Spinal cord (tissue), 9 donors: ENCODE measurements at regions not wholly inside any gene's neighbourhood (a gene's known extent, or its start where the extent isn't known, plus 50 kb on each side); places are given as distances from the start of the nearest gene placed in this dataset.

ENCODE experiments used
- DNase-seq, 6 donors: peaks; one replicate each; pipeline versions ENCODE4 v3.0.0 to v3.0.0-alpha.2; 2013 to 2015; ENCODE audit warnings: low spot score in 6 of 6, low read depth in 4 of 6
- H3K27ac ChIP-seq: one replicate; pipeline ENCODE4 v1.5.1; 2013; ENCODE audit warnings: low read depth, low read length, control low read depth
- H3K27me3 ChIP-seq: one replicate; pipeline ENCODE4 v1.6.1; 2013; ENCODE audit warnings: low read length; ENCODE audit not compliant: control insufficient read depth, insufficient read depth
- H3K36me3 ChIP-seq: one replicate; pipeline ENCODE4 v1.6.1; 2013; ENCODE audit warnings: low read length; ENCODE audit not compliant: control insufficient read depth, insufficient read depth
- H3K4me1 ChIP-seq: one replicate; pipeline ENCODE4 v1.6.1; 2013; ENCODE audit warnings: low read length; ENCODE audit not compliant: control insufficient read depth, insufficient read depth
- H3K4me3 ChIP-seq: one replicate; pipeline ENCODE4 v1.5.1; 2013; ENCODE audit warnings: low read depth, low read length, control low read depth
- H3K9me3 ChIP-seq: one replicate; pipeline ENCODE4 v1.6.1; 2013; ENCODE audit warnings: low read length; ENCODE audit not compliant: control insufficient read depth, insufficient read depth
- WGBS: methylation state at CpG from one replicate; pipeline ENCODE4 v1.1.5; 2013; ENCODE audit warnings: missing lambda C conversion rate; ENCODE audit not compliant: insufficient coverage; 5-methylcytosine and 5-hydroxymethylcytosine counted together
- donor health status: healthy.

- no CpG with 5 or more reads among the region's 1 CpG for WGBS
- no peak for DNase-seq
- peaks cover 10% of the 10 kb centered on the region for H3K9me3 ChIP-seq
These were observed 341.4 kb upstream of the INTU start for GRCh38 chr4:127291316-127291715.

GRCh38 chr4:127293496-127293895 is 339.3 kb upstream of the INTU start:
- Histone ChIP-seq H3K4me3 (no peak overlapping the region), H3K27ac (no peak overlapping the region), H3K9me3 (peaks cover 10% of the 10 kb centered on the region), H3K36me3 (no peaks in the 10 kb centered on the region), H3K27me3 (no peaks in the 10 kb centered on the region), H3K4me1 (no peaks in the 10 kb centered on the region)
- no CpG with 5 or more reads among the region's 2 CpGs for WGBS
- DNase-seq = no peak

More at GRCh38 chr4:127291316-127291715, 341.4 kb upstream of the INTU start:
- Histone ChIP-seq H3K27me3 (no peaks in the 10 kb centered on the region), H3K36me3 (no peaks in the 10 kb centered on the region), H3K4me3 (no peak overlapping the region), H3K27ac (no peak overlapping the region), H3K4me1 (no peaks in the 10 kb centered on the region)

- H3K36me3 ChIP-seq = no peaks in the 10 kb centered on the region
- DNase-seq = peak in 1 of 6 donors; percentile 11
- no CpG with 5 or more reads among the region's 2 CpGs for WGBS
- H3K4me3 ChIP-seq = no peak overlapping the region
- H3K27ac ChIP-seq = no peak overlapping the region
- H3K9me3 ChIP-seq = peaks cover 2% of the 10 kb centered on the region
- H3K27me3 ChIP-seq = no peaks in the 10 kb centered on the region
- no peaks in the 10 kb centered on the region for H3K4me1 ChIP-seq
These were observed 328.4 kb upstream of the INTU start for GRCh38 chr4:127304356-127304755.

- H3K4me3 ChIP-seq = no peak overlapping the region
These were observed 324.8 kb upstream of the INTU start for GRCh38 chr4:127307996-127308395.

GRCh38 chr4:127309369-127310102 is 323.2 kb upstream of the INTU start:
- 93% methylated on average over 2 of the region's 3 CpGs for WGBS
- Histone ChIP-seq H3K36me3 (no peaks in the 10 kb centered on the region), H3K9me3 (peaks cover 8% of the 10 kb centered on the region), H3K4me1 (no peaks in the 10 kb centered on the region), H3K4me3 (no peak overlapping the region), H3K27ac (no peak overlapping the region), H3K27me3 (no peaks in the 10 kb centered on the region)
- no peak for DNase-seq

More at GRCh38 chr4:127307996-127308395, 324.8 kb upstream of the INTU start:
- H3K27ac ChIP-seq = no peak overlapping the region
- no peak for DNase-seq
- 100% methylated on average over 1 of the region's 3 CpGs for WGBS
- H3K4me1 ChIP-seq = no peaks in the 10 kb centered on the region
- H3K36me3 ChIP-seq = no peaks in the 10 kb centered on the region
- no peaks in the 10 kb centered on the region for H3K27me3 ChIP-seq
- H3K9me3 ChIP-seq = peaks cover 3% of the 10 kb centered on the region

- no peak overlapping the region for H3K27ac ChIP-seq
- no peak for DNase-seq
- no CpG with 5 or more reads among the region's 1 CpG for WGBS
- no peak overlapping the region for H3K4me3 ChIP-seq
- H3K27me3 ChIP-seq = no peaks in the 10 kb centered on the region
- H3K9me3 ChIP-seq = peaks cover 9% of the 10 kb centered on the region
- H3K36me3 ChIP-seq = no peaks in the 10 kb centered on the region
- H3K4me1 ChIP-seq = no peaks in the 10 kb centered on the region
These were observed 321.4 kb upstream of the INTU start for GRCh38 chr4:127311371-127311770.

GRCh38 chr4:127311924-127312323 is 320.8 kb upstream of the INTU start:
- H3K27me3 ChIP-seq = no peaks in the 10 kb centered on the region
- peaks cover 9% of the 10 kb centered on the region for H3K9me3 ChIP-seq
- DNase-seq = no peak
- no peak overlapping the region for H3K27ac ChIP-seq
- H3K4me1 ChIP-seq = no peaks in the 10 kb centered on the region
- H3K4me3 ChIP-seq = no peak overlapping the region
- no CpG with 5 or more reads among the region's 8 CpGs for WGBS
- H3K36me3 ChIP-seq = no peaks in the 10 kb centered on the region

- no peak overlapping the region for H3K4me3 ChIP-seq
- WGBS = no CpG with 5 or more reads among the region's 1 CpG
- no peaks in the 10 kb centered on the region for H3K4me1 ChIP-seq
- H3K27me3 ChIP-seq = no peaks in the 10 kb centered on the region
- H3K27ac ChIP-seq = no peak overlapping the region
- no peak for DNase-seq
- peaks cover 9% of the 10 kb centered on the region for H3K9me3 ChIP-seq
- H3K36me3 ChIP-seq = no peaks in the 10 kb centered on the region
These were observed 319.0 kb upstream of the INTU start for GRCh38 chr4:127313767-127314166.

- H3K4me1 ChIP-seq = no peaks in the 10 kb centered on the region
- no peak overlapping the region for H3K27ac ChIP-seq
- H3K4me3 ChIP-seq = no peak overlapping the region
- WGBS = no CpG with 5 or more reads among the region's 2 CpGs
- DNase-seq = peak in 1 of 6 donors; percentile 74
- H3K9me3 ChIP-seq = no peaks in the 10 kb centered on the region
- no peaks in the 10 kb centered on the region for H3K36me3 ChIP-seq
- H3K27me3 ChIP-seq = no peaks in the 10 kb centered on the region
These were observed 305.3 kb upstream of the INTU start for GRCh38 chr4:127327491-127327890.

- WGBS = no CpG with 5 or more reads among the region's 1 CpG
- Histone ChIP-seq H3K27me3 (no peaks in the 10 kb centered on the region), H3K4me1 (no peaks in the 10 kb centered on the region), H3K9me3 (no peaks in the 10 kb centered on the region), H3K27ac (no peak overlapping the region), H3K36me3 (no peaks in the 10 kb centered on the region), H3K4me3 (no peak overlapping the region)
- no peak for DNase-seq
These were observed 297.6 kb upstream of the INTU start for GRCh38 chr4:127335073-127335620.
